Epithelial cell of esophagus (primary cell): ENCODE measurements at regions not wholly inside any gene's neighbourhood (a gene's known extent, or its start where the extent isn't known, plus 50 kb on each side); places are given as distances from the start of the nearest gene placed in this dataset.

ENCODE experiments used
- DNase-seq: peaks from one replicate; pipeline ENCODE4 v3.0.0; 2010; ENCODE audit warnings: low read depth
- H3K4me3 ChIP-seq: 2 replicates; pipeline ENCODE4 v1.5.1; 2011; ENCODE audit warnings: mild to moderate bottlenecking, low read length, control low read depth
- CTCF ChIP-seq: IDR thresholded peaks from 2 replicates; pipeline ENCODE4 v1.5.1; 2011; ENCODE audit warnings: low read depth, mild to moderate bottlenecking, low read length, control low read depth, inconsistent platforms; ENCODE audit not compliant: insufficient read depth; ENCODE audit errors: missing control alignments

DNA sequence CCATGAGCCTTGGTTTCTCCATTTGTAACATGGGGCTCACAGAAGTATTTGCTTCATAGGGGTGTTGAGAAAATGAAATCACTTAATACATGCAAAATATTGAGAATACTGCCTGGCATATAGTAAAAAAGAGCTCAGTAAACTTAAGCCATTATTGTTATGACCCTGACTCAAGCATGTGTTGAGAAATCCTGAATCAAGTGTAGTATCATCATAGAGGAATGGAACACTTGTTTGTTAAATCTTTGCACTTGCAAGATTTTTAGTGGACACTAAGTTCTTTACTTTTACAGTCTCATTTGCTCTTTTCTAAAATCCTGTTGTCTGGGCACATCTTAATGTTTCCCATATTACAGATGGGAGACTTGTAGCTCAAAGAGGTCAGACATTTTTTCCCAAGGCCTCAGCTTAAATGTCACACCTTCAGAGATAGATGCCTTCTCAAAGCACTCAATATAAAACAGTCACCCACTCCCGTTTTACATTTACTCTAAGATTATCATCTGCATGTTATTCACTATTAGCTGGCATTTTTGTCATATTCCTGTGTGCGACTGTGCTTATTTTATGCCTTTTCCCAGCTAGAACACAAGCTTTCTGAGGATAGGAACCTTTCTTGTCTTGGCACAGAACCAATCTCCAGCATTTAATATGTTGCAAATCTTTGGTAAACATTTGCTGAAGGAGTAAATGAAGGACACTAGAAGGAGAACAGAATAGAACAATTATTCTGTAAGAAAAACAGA, 250.0 kb upstream of the TNC start:
- DNase-seq = peak; percentile 66
- no peak for TF ChIP-seq CTCF
- no peak overlapping the region for H3K4me3 ChIP-seq

DNA sequence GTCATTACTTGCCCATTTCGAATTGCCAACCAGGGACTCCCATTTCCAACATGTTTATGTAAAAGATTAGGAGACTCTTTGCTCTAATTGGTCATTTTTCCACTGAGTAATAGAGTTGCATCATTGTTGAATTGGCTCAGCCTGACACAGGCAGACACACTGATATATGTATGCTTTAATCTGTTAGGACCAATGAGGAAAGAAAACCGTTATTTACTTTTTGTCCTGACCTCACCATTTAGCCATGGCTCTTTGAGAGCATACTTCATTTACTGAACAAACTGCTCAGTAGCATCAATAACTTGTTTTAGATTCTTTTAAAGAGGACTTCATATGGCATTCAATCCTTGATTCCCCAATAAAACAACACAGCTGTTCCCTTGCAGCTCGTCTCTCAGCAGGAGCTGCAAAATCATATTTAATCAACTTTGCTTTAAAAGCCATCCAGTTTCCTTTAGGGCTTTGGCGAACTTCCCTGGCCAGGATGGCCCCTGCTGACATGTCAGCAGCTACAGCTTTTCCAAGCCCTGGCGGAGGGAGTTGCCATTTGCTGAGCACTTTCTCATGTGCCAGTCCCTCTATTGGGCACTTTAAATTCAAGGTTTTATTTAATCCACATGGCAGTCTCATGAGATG, 251.5 kb upstream of the TNC start:
- TF ChIP-seq CTCF = no peak
- no peak overlapping the region for H3K4me3 ChIP-seq
- peak; percentile 68 for DNase-seq

GRCh38 chr9:115373000-115373709, 255.2 kb upstream of the TNC start:
- peak; percentile 97 for DNase-seq
- peak; percentile 38 for TF ChIP-seq CTCF
- H3K4me3 ChIP-seq = no peak overlapping the region

DNA sequence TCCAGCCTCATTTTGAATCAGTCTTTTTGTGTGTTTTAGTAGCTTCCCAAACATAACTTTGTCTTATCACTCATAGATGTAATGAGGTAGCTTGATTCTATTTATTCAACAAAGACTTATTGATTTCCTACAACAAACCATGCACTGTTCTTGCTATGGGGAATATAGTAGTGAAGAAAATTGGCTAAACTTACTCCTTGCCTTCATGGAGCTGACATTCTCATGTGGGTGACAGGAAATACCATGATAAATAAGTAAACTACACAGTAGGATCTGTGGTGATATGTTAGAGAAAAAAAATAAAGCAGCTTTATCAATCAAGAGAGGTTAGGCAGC, 255.7 kb upstream of the TNC start:
- TF ChIP-seq CTCF = no peak
- no peak for DNase-seq
- H3K4me3 ChIP-seq = no peak overlapping the region

- TF ChIP-seq CTCF = no peak
- peak; percentile 82 for DNase-seq
- H3K4me3 ChIP-seq = no peak overlapping the region
Observed at GRCh38 chr9:115374724-115375268, 256.8 kb upstream of the TNC start.

DNA sequence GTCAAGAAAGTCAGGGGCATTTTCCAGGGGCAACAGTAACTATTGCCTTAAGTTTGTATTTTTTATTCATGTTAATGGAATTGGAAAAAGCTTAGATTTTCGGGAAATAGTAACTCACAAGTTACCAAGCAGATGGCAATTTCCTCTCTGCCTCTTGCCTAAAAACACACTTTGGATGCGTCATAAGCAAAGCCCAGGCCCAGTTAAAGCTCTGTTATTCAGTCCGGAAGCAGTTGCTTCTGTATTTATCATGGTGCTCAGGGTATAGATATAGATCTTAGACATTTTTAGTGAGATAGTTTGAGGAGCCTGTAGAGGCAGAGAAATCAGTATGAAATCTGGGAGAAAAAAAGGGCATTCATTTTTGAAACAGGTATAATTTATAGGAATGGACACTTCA, 260.3 kb upstream of the TNC start:
- H3K4me3 ChIP-seq = no peak overlapping the region
- DNase-seq = no peak
- TF ChIP-seq CTCF = no peak
